ENCODE measurements at regions not wholly inside any gene's neighbourhood (a gene's known extent, or its start where the extent isn't known, plus 50 kb on each side); places are given as distances from the start of the nearest gene placed in this dataset.

GRCh38 chr12:124179936-124180607, 114.8 kb upstream of the RFLNA start:
- TF ChIP-seq CTCF (conservative IDR thresholded peaks at IDR 0.05): no peak
- H3K36me3 Mint-ChIP-seq (ENCODE audit: low read depth): no peaks in the 10 kb centered on the region
- H3K27ac Mint-ChIP-seq (ENCODE audit: unreplicated experiment): no peak overlapping the region
- H3K9me3 Mint-ChIP-seq: no peaks in the 10 kb centered on the region
- H3K4me1 Mint-ChIP-seq: peaks cover 14% of the 10 kb centered on the region
- DNase-seq (ENCODE audit: low read depth, low spot score): no peak
- H3K27me3 Mint-ChIP-seq (ENCODE audit: low read depth): no peaks in the 10 kb centered on the region
- H3K4me3 Mint-ChIP-seq: no peak overlapping the region

GRCh38 chr12:124183172-124183571, 111.7 kb upstream of the RFLNA start:
- TF ChIP-seq CTCF (conservative IDR thresholded peaks at IDR 0.05): no peak
- no peak for DNase-seq (ENCODE audit: low read depth, low spot score)
- Mint-ChIP-seq H3K4me3 (no peak overlapping the region), H3K27ac (ENCODE audit: unreplicated experiment) (no peak overlapping the region), H3K36me3 (ENCODE audit: low read depth) (no peaks in the 10 kb centered on the region), H3K9me3 (no peaks in the 10 kb centered on the region), H3K27me3 (ENCODE audit: low read depth) (no peaks in the 10 kb centered on the region), H3K4me1 (peaks cover 23% of the 10 kb centered on the region)

- Mint-ChIP-seq H3K4me1 (peaks cover 36% of the 10 kb centered on the region), H3K9me3 (no peaks in the 10 kb centered on the region), H3K36me3 (ENCODE audit: low read depth) (no peaks in the 10 kb centered on the region), H3K4me3 (no peak overlapping the region), H3K27me3 (ENCODE audit: low read depth) (no peaks in the 10 kb centered on the region), H3K27ac (ENCODE audit: unreplicated experiment) (no peak overlapping the region)
- no peak for TF ChIP-seq CTCF (conservative IDR thresholded peaks at IDR 0.05)
- no peak for DNase-seq (ENCODE audit: low read depth, low spot score)
Measured at GRCh38 chr12:124184456-124184855, 110.4 kb upstream of the RFLNA start.

GRCh38 chr12:124185971-124186686, 108.8 kb upstream of the RFLNA start:
- H3K9me3 Mint-ChIP-seq: no peaks in the 10 kb centered on the region
- H3K4me1 Mint-ChIP-seq: peaks cover 36% of the 10 kb centered on the region
- H3K27me3 Mint-ChIP-seq (ENCODE audit: low read depth): no peaks in the 10 kb centered on the region
- no peaks in the 10 kb centered on the region for H3K36me3 Mint-ChIP-seq (ENCODE audit: low read depth)
- no peak for DNase-seq (ENCODE audit: low read depth, low spot score)
- no peak for TF ChIP-seq CTCF (conservative IDR thresholded peaks at IDR 0.05)
- H3K27ac Mint-ChIP-seq (ENCODE audit: unreplicated experiment): no peak overlapping the region
- H3K4me3 Mint-ChIP-seq: no peak overlapping the region

GRCh38 chr12:124188084-124188483, 106.8 kb upstream of the RFLNA start:
- TF ChIP-seq CTCF (conservative IDR thresholded peaks at IDR 0.05): no peak
- Mint-ChIP-seq H3K36me3 (ENCODE audit: low read depth) (no peaks in the 10 kb centered on the region), H3K27ac (ENCODE audit: unreplicated experiment) (no peak overlapping the region), H3K27me3 (ENCODE audit: low read depth) (no peaks in the 10 kb centered on the region), H3K9me3 (no peaks in the 10 kb centered on the region), H3K4me1 (peaks cover 34% of the 10 kb centered on the region), H3K4me3 (no peak overlapping the region)
- no peak for DNase-seq (ENCODE audit: low read depth, low spot score)

Measured in neural crest cell (in vitro differentiated cells).